GM18498 (cell line): ENCODE measurements at regions not wholly inside any gene's neighbourhood (a gene's known extent, or its start where the extent isn't known, plus 50 kb on each side); places are given as distances from the start of the nearest gene placed in this dataset.

Source experiments
- ATAC-seq: cut with Tn5 transposase; IDR thresholded peaks from one replicate; pipeline ENCODE4 v1.9.1; 2021; ENCODE audit warnings: mild to moderate bottlenecking, moderate library complexity; ENCODE audit not compliant: unreplicated experiment

DNA sequence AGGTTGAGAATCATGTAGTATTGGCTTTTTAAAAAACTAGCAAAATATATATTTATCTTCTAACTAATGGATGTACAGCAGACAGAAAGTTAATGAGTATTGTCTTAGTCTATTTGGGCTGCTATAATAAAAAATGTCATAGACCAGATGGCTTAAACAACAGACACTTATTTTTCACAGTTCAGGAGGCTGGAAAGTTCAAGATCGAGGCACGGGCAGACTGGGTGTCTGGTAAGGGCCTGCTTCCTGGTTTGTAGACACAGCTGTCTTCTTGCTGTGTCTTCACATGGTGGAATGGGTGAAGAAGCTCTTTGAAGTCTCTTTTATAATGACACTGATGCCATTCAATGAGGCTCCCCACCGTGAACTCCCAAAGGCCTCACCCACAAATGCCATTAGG is 70.1 kb upstream of the KRR1 start:
- ATAC-seq: no peak

DNA sequence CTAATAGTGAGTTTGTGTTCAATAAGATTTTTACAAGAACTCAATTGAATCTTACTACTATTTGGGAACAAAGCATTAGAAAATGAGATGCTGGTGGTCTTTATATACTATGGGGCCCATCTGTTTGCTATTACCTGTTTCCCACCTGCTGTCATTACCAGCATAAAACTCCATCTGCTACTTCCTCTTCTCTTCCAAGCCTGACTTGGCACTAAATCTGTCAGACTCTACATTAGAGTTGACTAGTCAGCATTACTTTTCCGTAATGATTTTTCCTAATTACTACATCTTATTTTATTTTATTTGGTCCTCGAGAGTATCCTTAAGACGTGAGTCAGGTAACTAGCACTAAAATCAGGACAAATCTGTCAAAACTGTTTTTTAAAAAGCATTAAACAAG is 68.1 kb upstream of the KRR1 start:
- ATAC-seq: no peak

DNA sequence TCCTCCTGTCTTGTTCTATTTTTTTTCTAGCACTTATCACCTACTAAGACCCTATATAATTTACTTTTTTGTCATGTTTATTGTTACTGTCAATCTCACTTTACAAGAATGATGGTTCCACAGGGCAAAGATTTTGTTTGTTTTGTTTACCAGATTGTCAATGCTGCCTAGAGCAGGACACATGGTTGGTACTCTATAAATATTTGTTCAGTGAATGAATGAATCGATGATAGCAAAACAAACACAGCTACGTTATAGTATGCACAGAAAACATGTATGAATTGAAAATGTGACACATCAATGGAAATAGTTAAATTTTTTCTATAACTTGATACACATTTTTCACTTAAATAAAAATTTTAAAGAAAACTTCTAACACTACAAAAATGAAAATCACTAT is 67.1 kb upstream of the KRR1 start:
- no peak for ATAC-seq

- no peak for ATAC-seq
These were observed 66.4 kb upstream of the KRR1 start for GRCh38 chr12:75577812-75578211.

GRCh38 chr12:75571656-75572205 is 60.3 kb upstream of the KRR1 start:
- no peak for ATAC-seq

DNA sequence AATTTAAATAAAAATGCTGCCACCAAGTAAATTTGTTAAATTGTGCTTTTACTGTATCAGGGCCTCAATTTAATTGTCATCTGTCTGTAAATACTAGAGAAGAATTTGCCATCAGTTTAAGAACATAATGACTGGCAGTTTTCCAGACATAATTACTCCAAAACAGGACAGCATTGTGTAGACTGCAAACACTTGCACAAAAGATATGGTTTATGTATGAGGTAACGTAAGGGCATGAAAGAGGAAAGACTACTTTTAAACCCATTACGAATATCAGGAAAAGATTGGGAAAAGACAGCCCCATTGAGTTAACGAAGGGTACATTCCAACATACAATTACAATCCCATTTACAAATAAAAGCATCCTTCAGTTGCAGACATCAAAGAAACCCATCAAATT is 59.8 kb upstream of the KRR1 start:
- ATAC-seq: no peak

- no peak for ATAC-seq
These were observed 57.4 kb upstream of the KRR1 start for GRCh38 chr12:75568801-75569200.

DNA sequence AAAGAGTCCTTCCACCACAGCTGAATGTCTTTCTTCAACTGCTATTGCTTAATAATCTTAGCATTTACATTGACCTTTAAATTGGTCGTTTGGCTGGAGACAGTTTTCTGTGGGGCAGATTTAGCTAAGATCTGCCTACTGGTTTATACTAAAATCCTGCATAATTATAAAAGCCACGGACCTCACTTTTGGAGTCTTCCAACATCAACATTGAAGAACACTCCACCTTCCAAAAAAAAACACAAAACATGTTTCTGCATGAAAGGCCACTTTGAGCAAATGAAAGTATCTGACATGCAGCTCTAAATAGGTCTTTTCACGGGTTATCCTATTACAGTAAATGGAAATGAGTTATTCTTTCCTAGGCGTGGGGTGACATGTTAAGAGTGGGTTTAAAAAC is 57.0 kb upstream of the KRR1 start:
- no peak for ATAC-seq

DNA sequence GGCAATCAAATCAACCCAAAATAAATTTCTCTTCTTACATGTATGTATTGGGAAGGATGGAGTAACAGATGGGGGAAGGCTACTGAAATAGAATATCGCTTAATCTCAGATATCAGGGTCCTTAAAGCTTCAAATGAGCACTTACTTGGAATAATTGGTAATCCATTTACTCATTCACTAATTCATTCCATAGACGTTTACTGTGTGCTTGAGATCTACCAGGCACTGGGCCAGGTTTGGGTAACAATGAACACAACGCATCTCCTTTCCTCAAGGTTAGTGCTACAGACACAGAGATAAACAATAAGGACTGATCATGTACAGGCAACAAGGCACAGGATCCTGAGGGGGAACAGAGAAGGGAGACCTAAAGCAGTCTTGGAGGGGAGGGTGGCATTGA is 54.4 kb upstream of the KRR1 start:
- no peak for ATAC-seq

DNA sequence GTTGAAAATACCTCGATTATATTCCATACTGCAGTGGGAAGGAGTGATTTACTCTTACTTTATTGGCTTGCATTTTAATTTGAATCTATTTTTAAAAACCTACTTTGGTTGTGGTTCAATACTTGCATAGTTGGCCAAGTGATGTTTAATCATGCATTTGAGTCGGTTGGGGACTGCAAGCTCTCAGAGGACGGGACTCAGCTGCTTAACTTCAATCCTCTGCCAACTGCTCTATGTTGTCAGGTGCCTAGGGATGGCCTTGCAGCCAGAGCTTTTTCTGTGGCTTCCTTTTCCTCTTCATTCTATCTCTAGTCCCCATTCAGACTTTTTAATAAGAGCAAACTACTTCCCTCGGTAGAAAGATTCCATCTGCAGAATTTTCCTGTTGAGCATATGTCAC is 53.4 kb upstream of the KRR1 start:
- no peak for ATAC-seq

DNA sequence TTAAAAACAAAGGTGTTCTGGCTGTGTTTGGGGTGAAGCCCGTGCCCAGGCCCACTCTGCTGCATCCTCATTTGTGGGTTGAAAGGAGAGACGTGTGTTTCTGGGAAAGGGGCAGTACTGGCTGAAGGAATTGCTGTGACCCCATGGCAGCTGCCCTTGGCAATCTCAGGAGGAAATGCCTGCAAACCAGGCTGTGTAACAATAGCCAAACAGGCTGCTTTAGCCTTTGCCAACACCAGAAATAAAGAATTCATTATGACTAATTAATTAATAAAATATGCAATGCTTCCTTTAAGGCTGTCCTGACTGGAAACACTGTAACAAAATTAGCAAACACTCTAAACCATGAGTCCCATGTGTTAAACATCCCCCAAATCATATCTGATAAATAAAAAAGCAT is 53.0 kb upstream of the KRR1 start:
- ATAC-seq: no peak

- no peak for ATAC-seq
These were observed 51.9 kb upstream of the KRR1 start for GRCh38 chr12:75563351-75563750.

DNA sequence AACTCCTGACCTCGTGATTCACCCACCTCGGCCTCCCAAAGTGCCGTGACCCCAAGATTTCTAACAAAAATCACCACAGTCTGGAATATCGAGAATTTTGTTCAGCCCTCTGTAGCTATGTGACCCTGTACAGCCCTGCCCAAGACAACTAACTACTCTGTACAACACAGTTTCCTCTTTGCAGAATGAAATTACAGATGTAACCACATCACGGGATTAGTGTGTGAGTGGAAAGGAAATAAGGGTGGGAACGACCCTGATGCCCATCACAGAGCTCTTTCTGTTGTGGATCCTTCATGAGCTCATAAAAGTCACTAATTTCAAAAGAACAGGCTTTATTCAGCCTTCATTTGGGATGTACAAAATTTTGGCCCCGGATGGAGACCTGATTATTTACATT is 50.5 kb upstream of the KRR1 start:
- ATAC-seq: no peak
